Kidney epithelial cell (primary cell): ENCODE measurements at regions not wholly inside any gene's neighbourhood (a gene's known extent, or its start where the extent isn't known, plus 50 kb on each side); places are given as distances from the start of the nearest gene placed in this dataset.
"Not testable (repeated sequence)": the region's sequence is repeated elsewhere in the genome, so short reads cannot be mapped to it uniquely, and the experiment has no call there.

Source experiments
- DNase-seq: peaks from one replicate; pipeline ENCODE4 v3.0.0-alpha.2; 2010; ENCODE audit warnings: low read depth
- H3K27me3 ChIP-seq: 2 replicates; pipeline ENCODE4 v1.6.0; 2011; ENCODE audit warnings: low read length; ENCODE audit not compliant: control insufficient read depth, insufficient read depth
- H3K36me3 ChIP-seq: 2 replicates; pipeline ENCODE4 v1.5.1; 2011; ENCODE audit warnings: low read length; ENCODE audit not compliant: control insufficient read depth, insufficient read depth
- H3K4me3 ChIP-seq: 2 replicates; pipeline ENCODE4 v1.5.1; 2011; ENCODE audit warnings: low read depth, mild to moderate bottlenecking, control low read depth, low read length
- TF ChIP-seq, protein P1 (sequence below): IDR thresholded peaks from 2 replicates; pipeline ENCODE4 v1.5.1; 2011; ENCODE audit warnings: mild to moderate bottlenecking, moderate library complexity, low read length, control low read depth, inconsistent platforms; ENCODE audit not compliant: insufficient read depth, poor library complexity, severe bottlenecking

DNA sequence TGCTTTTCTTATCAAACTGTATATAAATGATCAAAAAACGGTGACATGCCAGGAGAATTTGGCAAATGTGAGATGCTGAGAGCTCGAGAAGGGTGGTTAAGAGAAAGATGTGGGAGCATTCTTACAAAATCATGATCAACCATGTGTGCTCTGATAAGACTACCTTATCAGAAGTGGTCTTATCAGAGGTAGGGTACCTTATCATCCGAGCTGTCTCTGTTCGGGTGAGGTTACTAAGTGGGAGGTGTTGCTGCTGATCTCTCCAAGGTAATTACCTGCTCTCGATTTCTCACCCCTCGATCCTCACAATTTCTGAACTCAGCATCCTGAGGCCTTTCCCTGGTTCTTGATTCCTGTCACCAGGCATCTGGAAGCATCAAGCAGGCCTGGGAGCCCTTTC, 813.0 kb upstream of the ID2 start:
- no peaks in the 10 kb centered on the region for H3K27me3 ChIP-seq
- TF ChIP-seq, protein P1, sequence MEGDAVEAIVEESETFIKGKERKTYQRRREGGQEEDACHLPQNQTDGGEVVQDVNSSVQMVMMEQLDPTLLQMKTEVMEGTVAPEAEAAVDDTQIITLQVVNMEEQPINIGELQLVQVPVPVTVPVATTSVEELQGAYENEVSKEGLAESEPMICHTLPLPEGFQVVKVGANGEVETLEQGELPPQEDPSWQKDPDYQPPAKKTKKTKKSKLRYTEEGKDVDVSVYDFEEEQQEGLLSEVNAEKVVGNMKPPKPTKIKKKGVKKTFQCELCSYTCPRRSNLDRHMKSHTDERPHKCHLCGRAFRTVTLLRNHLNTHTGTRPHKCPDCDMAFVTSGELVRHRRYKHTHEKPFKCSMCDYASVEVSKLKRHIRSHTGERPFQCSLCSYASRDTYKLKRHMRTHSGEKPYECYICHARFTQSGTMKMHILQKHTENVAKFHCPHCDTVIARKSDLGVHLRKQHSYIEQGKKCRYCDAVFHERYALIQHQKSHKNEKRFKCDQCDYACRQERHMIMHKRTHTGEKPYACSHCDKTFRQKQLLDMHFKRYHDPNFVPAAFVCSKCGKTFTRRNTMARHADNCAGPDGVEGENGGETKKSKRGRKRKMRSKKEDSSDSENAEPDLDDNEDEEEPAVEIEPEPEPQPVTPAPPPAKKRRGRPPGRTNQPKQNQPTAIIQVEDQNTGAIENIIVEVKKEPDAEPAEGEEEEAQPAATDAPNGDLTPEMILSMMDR, result no peak
- no peak for DNase-seq
- no peak overlapping the region for H3K4me3 ChIP-seq
- H3K36me3 ChIP-seq, result no peaks in the 10 kb centered on the region

DNA sequence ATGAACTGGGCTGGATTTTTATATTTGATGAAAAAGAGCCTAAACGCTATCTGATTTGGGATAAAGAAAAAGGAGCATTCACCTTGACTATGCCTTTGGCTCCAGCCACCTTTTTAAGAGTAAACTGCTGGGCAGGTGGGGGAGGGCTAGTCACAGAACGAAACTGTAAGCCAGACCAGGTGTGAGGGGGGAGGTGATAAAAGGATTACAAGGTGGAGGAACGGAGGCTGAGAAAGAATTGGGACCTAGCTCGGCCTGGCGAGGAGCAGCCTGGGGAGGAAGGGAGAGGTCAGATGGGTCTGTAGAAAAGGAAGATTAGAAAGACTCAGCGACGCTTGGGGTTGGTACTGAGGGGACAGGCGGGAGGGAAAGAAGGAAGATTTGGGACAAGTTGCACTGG, 805.4 kb upstream of the ID2 start:
- not testable (repeated sequence) for DNase-seq, H3K27me3 ChIP-seq, H3K36me3 ChIP-seq, H3K4me3 ChIP-seq

DNA sequence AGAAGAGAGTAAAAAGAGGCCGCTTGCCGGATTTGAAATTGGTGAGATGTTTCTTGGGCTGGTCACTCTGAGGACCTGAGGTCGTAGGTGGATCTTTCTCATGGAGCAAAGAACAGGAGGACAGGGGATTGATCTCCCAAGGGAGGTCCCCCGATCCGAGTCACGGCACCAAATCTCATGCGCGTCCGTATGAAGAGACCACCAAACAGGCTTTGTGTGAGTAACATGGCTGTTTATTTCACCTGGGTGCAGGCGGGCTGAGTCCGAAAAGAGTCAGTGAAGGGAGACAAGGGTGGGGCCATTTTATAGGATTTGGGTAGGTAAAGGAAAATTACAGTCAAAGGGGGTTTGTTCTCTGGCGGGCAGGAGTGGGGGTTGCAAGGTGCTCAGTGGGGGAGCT, 803.6 kb upstream of the ID2 start:
- DNase-seq, H3K36me3 ChIP-seq, H3K27me3 ChIP-seq, H3K4me3 ChIP-seq: not testable (repeated sequence)

DNA sequence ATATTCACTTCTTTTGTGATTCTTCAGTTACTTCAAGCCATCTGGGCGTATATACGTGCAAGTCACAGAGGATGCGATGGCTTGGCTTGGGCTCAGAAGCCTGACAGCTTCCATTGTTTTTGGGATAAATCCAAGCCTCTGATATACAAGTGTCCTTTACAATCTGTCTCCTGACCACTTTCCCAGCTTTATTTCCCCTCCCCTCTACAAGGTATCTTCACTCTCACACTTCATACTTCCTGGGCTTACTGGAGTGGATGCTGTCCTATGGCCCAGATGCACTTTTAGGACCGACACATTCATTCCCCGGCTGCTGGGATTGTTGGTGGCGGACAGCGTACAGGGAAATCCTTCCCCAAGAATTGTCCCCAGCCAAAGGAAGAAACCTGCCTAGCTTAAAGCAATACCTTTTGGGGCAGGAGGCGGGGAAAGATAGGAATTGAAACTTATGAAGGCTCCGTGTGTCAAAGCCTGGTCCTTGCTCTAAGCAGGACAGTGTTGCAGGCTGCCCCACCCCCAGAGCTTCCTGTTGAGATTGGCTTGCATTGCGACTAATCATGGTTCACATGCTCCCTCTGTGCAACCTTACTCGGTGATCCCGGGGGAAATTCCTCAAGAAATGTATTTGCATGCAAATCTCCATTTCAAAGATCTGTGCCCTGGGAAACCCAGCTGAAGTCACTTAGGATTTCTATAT, 802.9 kb upstream of the ID2 start:
- TF ChIP-seq, protein P1, result no peak
- no peak for DNase-seq
- Histone ChIP-seq H3K36me3 (no peaks in the 10 kb centered on the region), H3K4me3 (no peak overlapping the region), H3K27me3 (no peaks in the 10 kb centered on the region)

DNA sequence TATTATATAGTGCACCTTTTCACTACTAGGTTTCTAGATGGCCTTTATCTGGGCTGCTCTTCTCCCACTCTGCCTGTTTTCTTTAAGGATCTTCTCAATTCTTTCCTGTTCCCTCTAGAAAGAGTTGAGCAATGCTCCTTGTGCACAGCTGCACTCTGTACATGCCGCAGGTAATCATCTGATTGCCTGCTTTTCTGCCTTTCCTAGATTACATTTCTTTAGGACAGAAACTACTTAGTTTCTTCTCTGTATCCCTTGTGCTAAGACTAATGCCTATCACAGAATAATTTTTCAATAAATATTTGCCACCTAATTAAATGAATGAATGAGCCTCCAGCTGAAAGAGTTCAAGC, 802.4 kb upstream of the ID2 start:
- H3K36me3 ChIP-seq, result no peaks in the 10 kb centered on the region
- TF ChIP-seq, protein P1, result no peak
- H3K4me3 ChIP-seq, result no peak overlapping the region
- DNase-seq, result no peak
- no peaks in the 10 kb centered on the region for H3K27me3 ChIP-seq

DNA sequence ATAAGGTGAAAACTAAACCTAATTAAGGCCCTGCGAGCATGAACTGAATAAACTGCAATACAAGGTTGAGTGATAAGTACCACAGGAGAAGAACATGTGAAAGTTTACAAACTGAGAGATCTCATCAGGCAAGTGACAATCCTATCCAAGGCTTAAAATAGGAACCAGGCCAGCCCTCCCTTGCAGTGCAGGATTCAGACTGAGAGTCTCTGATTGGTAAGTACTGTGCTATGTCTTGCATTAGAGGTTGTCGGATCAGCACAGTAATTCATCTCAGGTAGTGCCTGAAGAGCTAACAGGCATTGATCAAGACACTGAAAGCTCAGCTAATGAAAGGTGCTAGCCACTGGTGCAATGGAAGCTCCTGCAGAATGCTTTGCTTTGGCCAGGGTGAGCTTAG, 801.7 kb upstream of the ID2 start:
- no peak for DNase-seq
- Histone ChIP-seq H3K27me3 (no peaks in the 10 kb centered on the region), H3K36me3 (no peaks in the 10 kb centered on the region), H3K4me3 (no peak overlapping the region)
- TF ChIP-seq, protein P1, result no peak

DNA sequence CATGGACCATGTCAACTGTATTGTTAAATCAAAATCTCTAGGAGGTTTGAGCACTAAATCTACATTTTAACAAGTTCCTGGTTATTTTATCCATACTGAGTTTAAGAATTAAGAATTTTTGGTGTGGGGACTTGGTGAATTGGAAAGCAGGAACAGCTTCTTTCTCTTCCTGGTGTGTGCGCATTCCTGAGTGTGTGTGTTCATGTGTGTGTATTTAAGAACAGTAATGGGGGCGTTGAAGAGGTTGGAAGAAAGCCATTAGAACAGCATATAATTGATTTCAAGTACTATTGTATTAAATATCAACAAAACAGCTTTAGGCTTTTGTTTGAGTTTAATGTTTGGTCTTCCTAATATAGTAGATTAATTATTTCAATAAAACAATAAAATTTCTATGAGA, 801.3 kb upstream of the ID2 start:
- H3K4me3 ChIP-seq, result no peak overlapping the region
- TF ChIP-seq, protein P1, result no peak
- DNase-seq, result no peak
- H3K36me3 ChIP-seq, result no peaks in the 10 kb centered on the region
- no peaks in the 10 kb centered on the region for H3K27me3 ChIP-seq
